DMS79 (cell line): ENCODE measurements at regions not wholly inside any gene's neighbourhood (a gene's known extent, or its start where the extent isn't known, plus 50 kb on each side); places are given as distances from the start of the nearest gene placed in this dataset.

Experiments used
- DNase-seq: peaks from one replicate; lab custom pipeline; 2025; lab: John Stamatoyannopoulos, UW

DNA sequence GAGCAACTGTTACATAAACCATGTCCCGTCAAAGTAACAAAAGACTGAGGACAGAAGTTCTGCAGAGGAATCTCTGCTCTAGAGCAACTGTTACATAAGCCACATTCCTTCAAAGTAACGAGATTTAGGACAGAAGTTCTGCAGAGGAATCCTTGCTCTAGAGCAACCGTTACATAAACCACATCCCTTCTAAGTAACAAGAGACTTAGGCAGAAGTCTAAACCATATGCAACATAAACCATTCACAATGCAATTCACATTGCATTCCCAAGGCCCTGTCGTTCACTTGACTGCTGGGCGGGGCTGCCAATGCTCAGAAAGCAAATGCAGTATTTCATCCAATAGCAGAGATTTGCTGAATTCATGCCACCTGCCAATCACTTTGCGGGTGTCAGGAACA is 124.4 kb upstream of the PUDP start:
- DNase-seq: no peak

DNA sequence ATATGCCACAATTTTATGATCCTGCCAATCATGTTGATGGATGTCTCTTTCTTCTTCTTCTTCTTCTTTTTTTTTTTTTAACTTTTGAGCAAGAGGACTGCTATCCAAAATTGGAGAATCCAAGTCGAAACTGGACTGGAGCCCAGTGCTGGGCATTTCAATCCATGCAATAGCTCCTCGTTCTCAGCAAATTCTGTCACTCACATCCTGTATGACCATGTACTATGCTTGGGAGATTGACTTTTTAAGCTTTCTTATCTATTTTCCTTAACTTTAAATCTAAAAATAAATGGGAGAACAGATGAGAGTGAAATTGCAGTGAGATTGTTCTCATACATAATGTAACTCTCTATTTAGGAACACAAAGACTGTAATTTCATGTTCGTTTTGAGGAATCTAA is 123.0 kb upstream of the PUDP start:
- no peak for DNase-seq

DNA sequence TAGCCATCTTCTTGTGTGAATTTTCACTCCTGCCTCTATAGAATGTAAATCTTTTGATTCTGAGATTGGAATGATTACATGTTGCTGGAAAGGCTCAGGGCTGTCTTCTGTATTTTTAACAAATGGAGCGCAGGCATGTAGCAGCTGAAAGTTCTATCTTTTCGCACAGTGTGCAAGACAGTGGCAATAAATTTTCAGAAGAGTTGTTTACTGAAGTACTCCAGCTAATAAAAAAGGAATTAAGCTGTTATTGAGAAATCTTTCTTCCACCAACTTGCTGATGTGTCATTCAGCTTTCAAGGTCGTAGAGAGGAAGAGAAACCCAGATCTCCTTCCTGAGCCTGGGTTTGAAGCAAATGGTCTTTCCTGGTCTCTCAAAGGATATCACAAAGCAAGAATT is 122.0 kb upstream of the PUDP start:
- DNase-seq: no peak

DNA sequence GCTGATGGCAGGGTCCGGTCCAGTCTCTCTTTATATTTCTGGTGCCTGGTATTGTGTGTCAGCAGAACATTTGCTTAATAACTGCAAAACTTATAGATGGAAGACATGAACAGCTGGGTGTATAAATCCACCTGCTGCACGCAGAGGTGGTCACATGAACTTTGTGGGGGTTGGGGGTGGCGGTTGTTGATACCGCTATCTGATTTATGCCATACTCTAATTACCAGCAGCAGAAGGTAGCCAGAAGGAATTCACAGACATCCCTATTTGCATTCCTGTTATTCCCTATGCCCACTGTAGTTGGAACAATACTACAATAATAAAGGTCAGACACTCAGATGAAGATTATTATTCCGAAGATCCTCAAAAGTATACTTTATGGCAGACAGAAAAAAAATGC is 121.6 kb upstream of the PUDP start:
- no peak for DNase-seq

DNA sequence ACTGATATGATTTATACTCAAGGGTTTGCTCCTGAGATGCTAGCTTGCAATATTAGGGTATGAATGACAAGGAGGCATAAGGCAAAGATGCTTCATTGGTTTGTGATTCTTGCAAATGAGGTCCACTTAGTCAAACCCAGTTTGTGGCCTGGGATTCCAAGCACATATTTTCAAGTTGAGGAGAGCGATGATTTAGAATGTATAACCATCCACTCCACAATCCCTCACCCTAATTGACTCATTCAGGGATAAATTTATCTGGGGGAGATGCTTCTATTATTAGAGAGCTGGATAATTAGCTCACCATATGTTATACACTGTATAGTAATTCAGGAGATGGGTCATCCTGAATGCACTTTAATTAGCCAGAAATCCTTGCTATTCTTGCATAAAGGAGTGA is 118.3 kb upstream of the PUDP start:
- DNase-seq: no peak

DNA sequence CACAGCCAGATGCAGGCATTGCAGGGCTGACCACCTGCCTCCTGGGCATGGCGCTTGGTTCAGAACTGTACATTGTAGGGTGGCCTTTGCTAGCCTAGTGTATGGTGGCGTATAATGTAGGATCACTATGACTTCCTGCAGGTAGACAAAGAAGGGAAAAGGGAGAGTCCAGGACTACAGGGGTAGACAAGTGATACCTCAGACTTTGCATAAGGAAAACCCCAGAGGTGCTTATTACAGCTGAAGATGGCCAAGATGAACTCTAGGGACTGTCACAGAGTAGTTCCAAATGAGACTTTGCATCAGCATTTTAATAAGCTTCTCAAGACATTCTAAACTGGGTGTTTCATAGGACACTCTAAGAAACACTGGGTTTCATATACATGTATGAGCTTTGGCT is 116.4 kb upstream of the PUDP start:
- no peak for DNase-seq

DNA sequence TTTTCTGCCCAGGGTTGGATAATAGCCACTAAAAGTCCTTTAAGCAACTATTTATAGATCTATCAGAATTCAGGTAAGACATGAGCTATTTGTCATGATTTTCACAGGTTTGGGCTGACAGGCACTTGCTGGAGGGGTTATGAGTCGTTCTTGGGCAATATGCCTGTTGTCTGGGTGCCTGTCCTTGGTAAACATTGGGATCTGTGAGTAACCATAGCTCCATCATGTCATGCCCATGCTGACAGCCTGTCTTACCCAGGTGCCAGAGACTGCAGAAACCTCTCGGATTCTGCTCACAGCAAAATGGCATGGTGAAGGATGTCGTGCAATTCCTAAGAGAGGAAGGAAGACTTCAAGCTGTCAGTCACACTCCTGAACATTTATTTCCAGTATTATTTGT is 116.0 kb upstream of the PUDP start:
- DNase-seq: no peak

DNA sequence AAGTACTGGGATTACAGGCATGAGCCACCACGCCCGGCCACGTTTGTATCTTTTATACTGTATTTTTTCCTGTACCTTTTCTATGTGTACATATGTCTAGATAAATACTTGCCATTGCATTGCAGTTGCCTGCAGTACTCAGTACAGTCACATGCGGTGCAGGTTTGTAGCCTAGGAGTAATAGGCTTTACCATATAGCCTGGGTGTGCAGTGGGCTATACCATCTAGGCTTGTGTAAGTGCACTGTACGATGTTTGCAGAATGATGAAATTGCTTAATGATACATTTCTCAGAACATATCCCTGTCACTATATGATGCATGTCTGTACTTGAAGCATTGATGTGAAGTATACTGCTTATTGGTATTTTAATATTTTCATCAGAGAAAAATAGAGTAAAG is 115.4 kb upstream of the PUDP start:
- no peak for DNase-seq

DNA sequence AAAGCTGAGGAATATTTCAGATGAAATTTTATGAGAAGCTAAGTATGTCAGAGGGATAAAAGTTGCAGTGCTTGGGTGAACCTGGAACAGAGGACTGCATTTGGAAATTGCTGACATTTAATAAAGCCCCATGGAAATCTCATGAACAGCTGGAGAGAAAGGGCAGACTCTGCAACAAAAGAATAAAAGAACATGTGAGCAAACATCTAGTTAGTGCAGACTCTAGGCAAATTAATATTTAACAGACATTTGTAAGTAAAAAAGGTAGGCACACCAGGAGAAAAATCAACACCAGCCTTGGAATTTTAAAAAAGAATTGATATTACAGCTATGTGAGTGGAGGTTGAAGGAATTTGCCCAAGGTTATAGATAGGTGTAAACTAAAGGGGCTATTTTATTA is 114.6 kb upstream of the PUDP start:
- DNase-seq: no peak

DNA sequence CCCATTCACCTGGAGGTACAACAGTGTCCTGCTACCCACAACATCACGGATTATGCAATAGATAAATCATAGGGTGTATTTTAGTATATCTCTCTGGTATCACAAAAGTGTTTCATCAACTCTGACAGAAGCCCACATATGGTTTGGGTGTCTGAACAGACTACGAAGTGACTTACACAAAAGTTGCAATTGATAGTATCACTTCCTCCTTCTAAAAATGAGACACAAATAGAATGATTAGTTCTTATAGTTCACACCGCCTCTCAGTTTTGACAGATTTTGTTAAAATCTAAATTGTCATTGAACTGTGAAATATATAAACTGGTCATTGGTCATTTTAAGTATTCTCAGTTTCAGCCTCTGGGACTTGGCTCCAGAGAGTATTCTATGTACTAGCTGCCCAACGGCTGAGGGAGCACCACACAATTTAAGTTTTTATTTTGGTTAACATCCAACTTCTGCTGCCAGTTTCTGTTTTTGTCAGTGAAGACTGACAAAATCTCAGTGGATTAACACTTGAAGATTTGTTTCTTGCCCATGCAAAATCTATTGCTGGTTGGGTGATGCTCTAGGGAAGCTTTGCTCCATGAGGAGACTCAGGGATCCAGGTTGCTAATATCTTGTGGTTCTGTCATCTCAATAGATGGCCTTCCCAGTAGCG is 113.8 kb upstream of the PUDP start:
- no peak for DNase-seq

DNA sequence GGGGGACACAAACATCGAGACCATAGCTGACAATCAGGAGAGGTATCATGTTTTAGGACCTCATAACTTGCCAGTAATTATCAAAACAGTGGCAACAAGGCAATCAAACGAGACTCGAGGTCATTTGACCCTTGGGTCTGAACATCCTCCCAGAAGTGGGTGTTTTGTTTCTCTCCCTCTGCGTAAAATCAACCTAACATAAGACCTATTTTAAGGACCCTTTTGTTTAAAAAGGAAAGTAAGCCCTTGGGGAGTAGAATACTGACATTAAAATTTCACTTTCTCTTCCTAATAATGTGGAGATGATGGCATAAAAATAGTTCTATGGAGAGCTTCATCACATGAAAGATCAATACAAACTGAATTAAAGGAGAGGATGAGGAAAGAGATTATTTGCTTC is 106.2 kb upstream of the PUDP start:
- no peak for DNase-seq

DNA sequence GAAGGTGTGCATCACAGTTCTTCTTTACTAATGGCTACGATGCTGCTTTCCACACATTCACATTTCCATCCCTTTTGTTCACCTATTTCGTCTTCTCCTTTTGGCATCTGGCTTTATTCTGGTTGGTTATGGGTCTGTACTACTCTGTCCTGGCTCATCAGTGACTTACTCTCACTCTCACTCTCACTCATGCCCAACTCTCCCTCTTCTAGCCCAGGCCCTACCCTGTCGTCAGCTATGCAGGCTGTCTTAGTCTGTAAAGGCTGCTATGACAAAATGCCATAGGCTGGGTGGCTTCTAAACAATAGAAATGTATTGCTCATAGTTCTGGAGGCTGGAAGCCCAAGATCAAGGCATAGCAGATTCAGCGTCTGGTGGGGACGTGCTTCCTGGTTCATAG is 105.6 kb upstream of the PUDP start:
- no peak for DNase-seq

DNA sequence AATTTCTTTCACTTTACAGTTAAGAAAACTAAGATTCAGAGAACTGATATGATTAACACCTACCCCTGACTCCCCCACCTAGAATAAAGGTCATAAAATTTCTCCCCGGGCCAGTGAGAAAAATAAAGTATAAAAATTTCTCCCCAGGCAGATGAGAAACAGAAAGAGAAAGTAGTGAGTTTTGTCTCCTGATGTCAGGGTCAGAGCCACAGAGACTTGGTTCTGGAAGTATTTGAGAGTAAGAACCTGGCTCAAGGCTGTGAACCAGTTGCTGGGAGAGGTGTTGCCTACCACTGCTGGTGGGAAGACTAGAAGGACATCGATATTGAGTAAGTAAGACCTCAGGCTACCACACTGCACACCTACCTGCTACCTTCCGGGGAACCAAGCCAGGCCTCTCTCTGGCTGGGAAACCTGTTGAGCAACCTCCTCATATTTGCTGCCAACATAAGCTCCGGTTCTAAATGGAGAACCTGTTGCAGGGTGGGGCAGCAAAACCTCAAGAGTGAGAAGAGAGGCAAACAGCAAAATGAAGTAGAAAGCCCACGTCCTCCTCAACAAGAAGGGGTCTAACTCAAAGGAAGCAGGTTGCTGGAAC is 104.2 kb upstream of the PUDP start:
- DNase-seq: no peak

DNA sequence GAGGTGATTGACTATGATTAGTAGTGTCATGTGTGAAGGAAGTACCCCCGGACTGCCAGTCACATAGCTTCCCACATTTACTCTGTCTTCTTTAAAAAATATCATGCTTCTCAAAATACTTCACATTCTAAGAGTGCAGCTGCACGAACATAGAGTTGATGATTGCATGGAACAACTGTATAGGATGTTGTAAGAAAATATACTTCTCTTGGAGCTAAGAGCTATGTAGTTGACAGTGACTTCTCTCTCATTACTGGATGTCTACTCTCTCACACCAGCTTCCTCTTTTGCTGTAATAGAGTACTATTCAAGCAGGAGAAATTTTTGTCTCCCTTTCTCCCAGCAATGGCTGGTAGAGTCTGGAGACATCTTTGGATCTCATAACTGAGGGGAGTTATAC is 99.4 kb upstream of the PUDP start:
- no peak for DNase-seq

DNA sequence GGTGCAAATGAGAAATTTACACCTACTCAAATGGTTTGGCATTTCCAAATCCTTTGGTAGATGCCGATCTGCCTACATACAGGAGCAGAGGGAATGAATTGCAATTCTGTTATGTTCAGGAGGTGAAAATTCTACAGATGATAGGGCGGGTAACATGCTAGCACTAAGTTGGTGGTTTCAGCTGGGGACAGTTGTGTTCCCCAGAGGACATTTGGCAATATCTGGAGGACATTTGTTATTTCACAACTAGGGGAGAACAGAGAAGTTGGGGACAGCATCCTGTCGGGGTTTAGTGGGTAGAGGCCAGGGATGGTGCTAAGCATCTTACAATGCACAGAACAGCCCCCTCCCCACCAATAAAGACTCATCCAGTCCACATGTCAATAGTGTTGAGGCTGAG is 96.5 kb upstream of the PUDP start:
- no peak for DNase-seq

DNA sequence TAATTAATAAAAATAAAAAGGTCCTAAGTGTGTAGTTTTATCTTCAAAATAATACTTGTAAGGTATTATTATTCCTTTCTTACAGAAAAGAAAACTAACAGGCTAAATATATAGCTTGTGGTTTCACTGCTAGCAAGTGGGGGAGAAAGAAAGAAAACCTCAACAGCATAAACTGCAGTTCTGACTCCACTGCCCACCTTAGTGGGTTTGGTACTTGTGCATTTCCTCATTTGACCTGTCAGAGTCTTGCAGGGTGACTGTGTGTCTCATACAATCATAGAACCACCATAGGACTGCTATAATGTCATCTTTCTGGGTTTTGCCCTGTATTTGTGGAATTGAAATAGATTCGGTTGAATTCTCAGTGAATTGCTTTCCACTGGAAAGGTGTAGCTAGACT is 94.7 kb upstream of the PUDP start:
- DNase-seq: no peak

DNA sequence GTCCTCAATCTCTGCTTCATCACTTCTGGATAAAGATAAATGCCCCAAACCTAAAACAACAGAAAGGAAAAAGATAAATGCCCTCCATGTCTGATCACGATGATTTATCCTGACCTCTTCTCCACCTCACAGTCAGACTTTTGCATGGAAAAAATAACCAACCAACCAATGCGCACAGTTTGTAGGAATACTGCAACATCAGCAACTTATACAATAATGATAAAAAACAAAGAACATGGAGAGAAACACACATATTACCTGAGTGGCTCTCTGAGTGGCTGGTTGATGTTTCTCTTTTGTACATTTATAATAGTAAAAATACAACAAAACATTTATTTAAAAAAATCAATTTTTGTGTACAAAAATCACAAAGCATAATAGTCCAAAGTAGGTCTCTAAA is 93.0 kb upstream of the PUDP start:
- DNase-seq: no peak

DNA sequence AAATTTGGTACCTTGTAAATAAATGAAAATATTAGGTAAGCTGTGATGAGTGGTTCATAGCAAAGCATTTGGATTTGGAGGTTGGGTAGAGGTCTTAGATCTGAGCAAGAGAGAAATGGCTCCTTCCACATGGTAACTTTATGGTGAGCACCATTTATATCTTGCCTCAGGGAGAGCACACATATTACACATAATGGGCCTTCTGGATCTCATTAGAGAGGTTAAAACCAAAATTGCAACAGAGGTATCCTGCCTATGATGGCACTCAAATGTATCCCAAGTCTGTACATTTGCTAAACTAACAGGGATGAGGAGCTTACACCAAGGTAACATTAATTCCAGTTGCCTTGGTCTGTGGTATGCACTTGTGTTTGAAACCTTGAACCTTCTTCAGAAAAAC is 87.1 kb upstream of the PUDP start:
- no peak for DNase-seq

DNA sequence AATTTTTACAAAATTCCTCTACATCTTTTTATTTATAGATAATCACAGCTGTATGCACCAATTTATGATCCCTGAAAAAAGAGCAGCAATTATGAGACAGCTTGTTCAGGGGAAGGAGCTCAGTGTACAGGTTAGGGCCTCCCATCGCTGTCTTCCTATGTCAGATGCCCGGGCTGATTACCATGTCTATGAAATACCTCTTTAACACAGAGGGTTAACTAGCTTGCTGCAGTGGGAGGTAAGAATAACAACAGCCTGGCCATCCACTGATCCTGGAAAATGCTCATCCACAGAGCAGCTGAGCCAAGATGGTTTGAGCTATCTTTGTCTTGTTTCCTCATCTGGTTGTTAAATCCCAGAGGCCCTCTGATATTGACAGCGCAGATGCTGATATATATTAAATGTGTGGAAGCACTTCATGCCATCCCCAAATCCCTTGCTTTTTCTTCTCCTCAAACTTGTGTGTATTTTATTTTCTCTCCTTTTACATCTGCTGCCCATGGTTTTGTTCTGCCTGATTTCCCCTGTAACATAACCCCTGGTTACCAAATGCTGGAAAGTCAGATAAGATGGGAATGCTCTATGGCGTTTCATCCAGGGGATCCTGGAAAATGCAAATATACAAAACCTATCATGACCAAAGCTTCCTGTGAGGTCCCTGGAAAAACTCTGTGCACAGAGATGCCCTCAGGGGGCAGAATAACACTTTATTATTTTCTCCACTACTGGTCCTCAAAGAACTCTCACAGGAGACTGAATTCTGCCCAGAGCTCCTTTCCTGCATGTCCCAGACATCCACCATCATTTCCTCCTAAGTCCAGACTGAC is 85.8 kb upstream of the PUDP start:
- DNase-seq: no peak

DNA sequence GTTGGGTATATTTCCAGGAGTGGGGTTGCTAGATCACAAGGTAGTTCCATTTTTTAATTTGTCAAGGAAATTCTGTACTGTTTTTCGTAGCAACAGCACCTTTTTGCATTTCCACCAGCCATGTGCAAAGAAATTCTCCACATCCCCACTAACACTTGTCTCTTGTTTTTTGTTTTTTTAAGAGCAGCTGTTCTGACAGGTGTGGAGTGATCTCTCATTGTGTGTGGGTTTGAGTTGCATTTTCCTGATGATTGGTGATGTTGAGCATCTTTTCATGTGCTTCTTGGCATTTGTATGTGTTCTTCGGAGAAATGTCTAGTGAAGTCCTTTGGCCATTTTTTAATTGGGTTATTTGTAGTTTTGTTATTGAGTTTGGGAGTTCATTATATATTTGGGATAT is 80.3 kb upstream of the PUDP start:
- no peak for DNase-seq

DNA sequence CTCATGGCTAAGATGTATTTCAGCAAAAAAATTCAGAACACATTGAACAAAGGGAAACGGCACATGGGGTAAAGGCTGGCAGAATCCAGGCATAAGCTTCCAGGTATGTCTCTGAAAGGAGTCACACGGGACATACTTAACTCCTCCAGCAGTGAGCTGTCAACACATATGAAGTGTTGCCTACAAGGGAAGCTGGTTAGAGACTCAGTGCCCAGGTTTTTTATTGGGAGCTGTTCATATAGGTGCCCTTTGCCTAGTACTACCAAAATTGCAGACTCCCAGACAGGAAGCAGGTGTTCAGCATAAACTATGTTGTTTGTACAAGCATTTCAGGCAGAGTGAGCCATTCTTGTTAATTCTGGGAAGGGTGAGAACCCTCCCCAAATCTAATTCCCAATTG is 77.4 kb upstream of the PUDP start:
- DNase-seq: no peak

DNA sequence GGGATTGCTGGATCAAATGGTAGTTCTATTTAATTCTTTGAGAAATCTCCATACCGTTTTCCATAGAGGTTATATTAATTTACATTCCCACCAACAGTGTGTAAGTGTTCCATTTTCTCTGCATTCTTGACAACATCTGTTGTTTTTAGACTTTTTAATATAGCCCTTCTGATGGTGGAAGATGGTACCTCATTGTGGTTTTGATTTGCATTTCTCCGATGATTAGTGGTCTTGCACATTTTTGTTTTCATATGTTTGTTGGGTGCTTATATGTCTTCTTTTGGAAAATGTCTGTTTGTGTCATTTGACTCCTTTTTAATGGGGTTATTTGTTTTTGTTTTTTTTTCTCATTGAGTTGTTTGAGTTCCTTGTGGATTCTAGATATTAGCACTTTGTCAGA is 75.3 kb upstream of the PUDP start:
- no peak for DNase-seq

DNA sequence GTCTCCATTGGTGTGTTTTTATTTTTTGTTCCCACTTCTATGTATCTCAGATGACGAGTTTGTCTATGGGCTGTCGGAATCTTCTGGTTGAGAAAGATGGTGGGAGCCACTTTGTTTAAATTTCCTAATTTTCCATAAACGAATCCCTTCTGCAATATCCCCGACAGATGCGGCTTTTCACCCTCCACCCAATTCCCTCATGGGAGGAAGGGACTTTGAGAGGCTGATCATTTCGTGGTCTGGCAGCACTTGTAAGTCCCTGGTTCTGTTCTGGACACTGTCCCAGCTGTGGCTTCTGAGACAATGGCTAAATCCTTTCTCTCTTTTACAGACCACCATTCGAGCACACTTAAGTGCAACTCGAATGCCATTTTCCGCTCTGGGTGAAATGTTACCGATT is 72.2 kb upstream of the PUDP start:
- no peak for DNase-seq
